ENCODE measurements at regions not wholly inside any gene's neighbourhood (a gene's known extent, or its start where the extent isn't known, plus 50 kb on each side); places are given as distances from the start of the nearest gene placed in this dataset.

GRCh38 chr2:132037527-132038178 is 124.1 kb downstream of the ANKRD30BL start:
- TF ChIP-seq, protein P1, sequence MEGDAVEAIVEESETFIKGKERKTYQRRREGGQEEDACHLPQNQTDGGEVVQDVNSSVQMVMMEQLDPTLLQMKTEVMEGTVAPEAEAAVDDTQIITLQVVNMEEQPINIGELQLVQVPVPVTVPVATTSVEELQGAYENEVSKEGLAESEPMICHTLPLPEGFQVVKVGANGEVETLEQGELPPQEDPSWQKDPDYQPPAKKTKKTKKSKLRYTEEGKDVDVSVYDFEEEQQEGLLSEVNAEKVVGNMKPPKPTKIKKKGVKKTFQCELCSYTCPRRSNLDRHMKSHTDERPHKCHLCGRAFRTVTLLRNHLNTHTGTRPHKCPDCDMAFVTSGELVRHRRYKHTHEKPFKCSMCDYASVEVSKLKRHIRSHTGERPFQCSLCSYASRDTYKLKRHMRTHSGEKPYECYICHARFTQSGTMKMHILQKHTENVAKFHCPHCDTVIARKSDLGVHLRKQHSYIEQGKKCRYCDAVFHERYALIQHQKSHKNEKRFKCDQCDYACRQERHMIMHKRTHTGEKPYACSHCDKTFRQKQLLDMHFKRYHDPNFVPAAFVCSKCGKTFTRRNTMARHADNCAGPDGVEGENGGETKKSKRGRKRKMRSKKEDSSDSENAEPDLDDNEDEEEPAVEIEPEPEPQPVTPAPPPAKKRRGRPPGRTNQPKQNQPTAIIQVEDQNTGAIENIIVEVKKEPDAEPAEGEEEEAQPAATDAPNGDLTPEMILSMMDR (IDR thresholded peaks at IDR 0.05): no peak
- TF ChIP-seq POLR2A (IDR thresholded peaks at IDR 0.05): no peak
